ENCODE measurements at regions not wholly inside any gene's neighbourhood (a gene's known extent, or its start where the extent isn't known, plus 50 kb on each side); places are given as distances from the start of the nearest gene placed in this dataset.

- H3K4me3 ChIP-seq (ENCODE audit: low read depth, low read length), result no peak overlapping the region
- DNase-seq (ENCODE audit: low read depth), result no peak
- no peak for TF ChIP-seq CTCF (IDR thresholded peaks at IDR 0.05; ENCODE audit: insufficient read depth, low read depth, low read length, missing control alignments)
Observed at GRCh38 chr12:89047856-89048418, 304.4 kb downstream of the DUSP6 start.

- no peak overlapping the region for H3K4me3 ChIP-seq (ENCODE audit: low read depth, low read length)
- no peak for TF ChIP-seq CTCF (IDR thresholded peaks at IDR 0.05; ENCODE audit: insufficient read depth, low read depth, low read length, missing control alignments)
- DNase-seq (ENCODE audit: low read depth), result no peak
Observed at GRCh38 chr12:89041078-89041477, 311.2 kb downstream of the DUSP6 start.

- no peak for TF ChIP-seq CTCF (IDR thresholded peaks at IDR 0.05; ENCODE audit: insufficient read depth, low read depth, low read length, missing control alignments)
- no peak overlapping the region for H3K4me3 ChIP-seq (ENCODE audit: low read depth, low read length)
- DNase-seq (ENCODE audit: low read depth), result peak; percentile 94
Observed at GRCh38 chr12:89040146-89040964, 311.9 kb downstream of the DUSP6 start.

GRCh38 chr12:89038831-89039512 lies 313.3 kb downstream of the DUSP6 start:
- no peak for TF ChIP-seq CTCF (IDR thresholded peaks at IDR 0.05; ENCODE audit: insufficient read depth, low read depth, low read length, missing control alignments)
- peak; percentile 32 for DNase-seq (ENCODE audit: low read depth)
- H3K4me3 ChIP-seq (ENCODE audit: low read depth, low read length), result no peak overlapping the region

GRCh38 chr12:89033062-89033461 lies 319.2 kb downstream of the DUSP6 start:
- TF ChIP-seq CTCF (IDR thresholded peaks at IDR 0.05; ENCODE audit: insufficient read depth, low read depth, low read length, missing control alignments), result no peak
- DNase-seq (ENCODE audit: low read depth), result no peak
- H3K4me3 ChIP-seq (ENCODE audit: low read depth, low read length), result no peak overlapping the region

GRCh38 chr12:89029961-89030360 lies 322.3 kb downstream of the DUSP6 start:
- no peak for TF ChIP-seq CTCF (IDR thresholded peaks at IDR 0.05; ENCODE audit: insufficient read depth, low read depth, low read length, missing control alignments)
- H3K4me3 ChIP-seq (ENCODE audit: low read depth, low read length), result no peak overlapping the region
- DNase-seq (ENCODE audit: low read depth), result no peak

All from GM12865 (cell line).